HT-29 (cell line): ENCODE measurements at regions not wholly inside any gene's neighbourhood (a gene's known extent, or its start where the extent isn't known, plus 50 kb on each side); places are given as distances from the start of the nearest gene placed in this dataset.
"Not testable (repeated sequence)": the region's sequence is repeated elsewhere in the genome, so short reads cannot be mapped to it uniquely, and the experiment has no call there.

Experiments
- DNase-seq: peaks from one replicate; pipeline ENCODE4 v3.0.0-alpha.2; 2015; ENCODE audit warnings: low spot score

DNA sequence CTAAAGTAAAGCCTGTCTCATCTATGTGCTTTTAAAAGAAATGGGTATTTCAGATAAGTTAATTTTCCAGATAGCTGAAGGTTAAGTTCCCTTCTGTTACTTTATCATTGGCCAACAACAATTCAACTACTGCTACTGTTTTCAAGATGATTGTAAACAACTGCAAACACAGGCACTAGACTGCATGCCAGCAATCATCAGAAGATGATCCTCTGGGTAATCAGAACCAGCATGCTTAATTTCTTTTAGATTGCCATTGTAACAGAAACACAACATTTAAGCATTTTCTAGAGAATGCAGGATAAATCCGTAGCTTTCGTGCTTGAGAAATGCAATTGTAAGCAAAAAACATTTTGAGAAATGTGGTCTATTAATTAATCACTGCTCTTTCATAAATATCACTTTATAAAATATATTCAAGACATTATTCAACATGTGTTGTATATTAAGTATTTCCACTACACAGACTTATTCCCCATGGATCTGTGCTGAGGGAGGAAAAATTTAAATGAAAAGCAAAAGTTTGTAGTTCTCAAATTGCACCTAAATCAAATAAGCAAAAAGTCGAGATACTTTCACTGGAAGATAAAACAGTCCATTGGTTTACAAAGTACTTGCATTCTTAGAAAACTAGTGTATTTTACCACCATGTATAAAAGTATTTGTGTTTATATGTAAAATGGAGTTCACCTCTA, 133.7 kb downstream of the ATL2 start:
- DNase-seq = no peak

DNA sequence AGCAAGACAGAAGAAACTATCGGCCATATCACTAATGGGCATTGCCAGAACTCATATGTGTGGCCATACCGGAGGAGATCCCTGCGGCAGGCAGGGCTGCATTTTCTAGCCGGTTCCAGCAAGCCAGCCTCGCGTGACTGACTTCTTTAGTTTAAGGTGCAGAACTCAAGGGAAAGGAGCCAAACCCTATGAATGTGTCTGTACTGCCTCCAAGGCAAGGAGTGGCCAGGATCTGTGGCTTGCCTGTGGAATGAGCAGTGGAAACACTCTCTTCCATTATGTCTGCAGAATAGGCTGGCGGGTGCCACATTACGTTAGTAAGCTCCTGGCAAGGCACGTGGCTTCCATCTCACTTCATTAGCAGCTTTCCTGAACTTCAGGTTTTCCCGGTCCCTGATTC, 137.6 kb downstream of the ATL2 start:
- no peak for DNase-seq

DNA sequence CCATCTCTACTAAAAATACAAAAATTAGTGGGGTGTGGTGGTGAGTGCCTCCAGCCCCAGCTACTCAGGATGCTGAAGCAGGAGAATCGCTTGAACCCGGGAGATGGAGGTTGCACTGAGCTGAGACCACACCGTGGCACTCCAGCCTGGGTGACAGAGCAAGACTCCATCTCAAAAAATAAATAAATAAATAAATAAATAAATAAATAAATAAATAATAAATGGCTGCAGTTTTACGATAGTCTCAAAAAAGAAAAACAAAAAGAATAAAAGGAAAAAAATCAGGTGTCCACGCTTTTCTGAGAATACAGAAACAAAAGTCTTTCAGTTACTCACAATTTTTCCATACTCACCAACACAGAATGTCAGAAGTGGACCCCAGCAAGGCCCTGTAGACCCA, 138.4 kb downstream of the ATL2 start:
- not testable (repeated sequence) for DNase-seq

DNA sequence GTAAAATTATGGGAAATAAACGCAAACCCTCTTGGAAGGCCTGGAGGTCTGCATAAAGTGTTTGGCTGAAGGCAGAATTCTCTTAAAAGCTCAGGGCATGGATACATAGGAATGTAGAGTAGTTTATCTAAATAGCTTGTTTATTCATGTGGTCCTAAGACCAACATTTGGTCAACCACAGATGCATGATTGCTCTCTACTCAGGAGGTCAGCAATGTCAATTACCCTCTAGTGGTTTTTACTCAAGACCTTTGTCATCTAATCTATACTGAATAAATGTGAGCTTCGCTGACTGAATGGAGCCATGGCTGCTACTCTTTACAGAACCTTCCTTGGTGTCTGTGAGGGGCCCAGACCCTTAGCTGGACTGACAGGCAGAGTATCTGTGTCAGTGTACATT, 139.8 kb downstream of the ATL2 start:
- no peak for DNase-seq

DNA sequence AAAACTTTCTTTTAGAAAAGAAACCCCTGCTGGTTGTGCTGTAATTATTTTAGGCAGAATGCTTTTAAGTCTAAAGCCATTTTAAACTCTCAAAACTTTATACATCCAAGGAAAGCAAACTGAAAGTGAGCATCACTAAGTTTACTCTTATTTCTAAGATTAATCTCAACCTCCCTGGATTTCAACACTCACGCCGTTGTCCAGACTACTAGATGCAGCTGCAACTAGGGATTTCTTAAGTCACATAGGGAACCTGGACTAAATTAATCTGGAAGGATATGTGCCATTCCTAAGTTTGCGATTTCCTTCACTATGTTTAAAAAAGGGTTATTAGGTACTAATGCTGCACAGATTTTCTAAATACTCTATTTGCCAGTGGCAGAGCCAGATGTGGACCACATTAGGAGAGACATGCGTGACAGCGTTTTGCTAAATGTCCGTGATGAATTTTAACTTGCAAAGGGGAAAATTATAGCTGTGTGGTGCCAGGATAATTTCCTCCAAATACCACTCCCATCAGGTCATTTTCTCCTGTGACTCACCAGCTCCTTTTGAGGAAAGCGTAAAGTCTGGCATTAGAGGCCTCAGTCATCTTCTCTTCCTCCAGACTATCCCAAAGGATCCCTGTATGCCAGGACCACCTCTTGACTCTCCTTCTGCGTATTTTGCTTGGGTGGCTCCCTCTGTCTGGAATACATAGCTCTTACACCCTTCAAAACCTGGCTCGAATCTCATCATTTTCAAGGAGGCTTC, 143.7 kb downstream of the ATL2 start:
- DNase-seq = no peak

DNA sequence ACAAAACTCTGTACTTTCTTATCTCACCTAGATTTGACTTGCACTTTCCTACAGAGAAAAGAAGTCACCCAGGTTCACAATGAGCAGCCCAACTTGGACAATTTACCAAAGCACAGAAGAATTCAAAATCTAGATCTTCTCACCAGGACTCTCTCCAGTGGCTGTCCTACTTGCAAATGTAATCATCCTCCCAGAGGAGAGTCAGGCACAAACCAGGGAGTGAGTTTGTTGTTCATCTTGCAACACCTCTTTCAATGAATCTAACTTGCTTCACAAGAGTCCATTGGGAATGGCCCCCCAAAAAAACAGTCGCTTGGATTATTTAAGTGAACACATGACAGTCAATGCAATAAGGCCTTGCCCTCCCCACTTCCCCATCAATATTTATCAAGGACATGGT, 144.6 kb downstream of the ATL2 start:
- DNase-seq = no peak

DNA sequence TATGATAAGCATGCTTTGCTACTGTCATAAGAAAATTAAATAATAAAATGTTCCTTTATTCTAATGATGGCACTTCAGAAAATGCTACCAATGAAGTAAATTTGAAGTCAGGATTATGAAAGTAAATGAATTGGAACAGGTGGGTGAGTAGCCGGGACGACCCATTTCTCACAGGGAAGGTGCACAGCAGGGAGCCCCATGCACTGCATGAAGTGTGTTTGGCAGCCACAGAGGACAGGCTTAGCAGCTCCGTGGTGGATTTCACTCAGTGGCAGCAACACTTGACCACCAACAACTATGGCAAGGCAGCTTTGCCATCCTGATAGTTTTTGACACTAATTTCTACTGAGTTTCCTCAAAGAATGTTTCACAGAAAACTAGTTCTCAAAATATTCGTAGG, 146.3 kb downstream of the ATL2 start:
- DNase-seq = no peak

DNA sequence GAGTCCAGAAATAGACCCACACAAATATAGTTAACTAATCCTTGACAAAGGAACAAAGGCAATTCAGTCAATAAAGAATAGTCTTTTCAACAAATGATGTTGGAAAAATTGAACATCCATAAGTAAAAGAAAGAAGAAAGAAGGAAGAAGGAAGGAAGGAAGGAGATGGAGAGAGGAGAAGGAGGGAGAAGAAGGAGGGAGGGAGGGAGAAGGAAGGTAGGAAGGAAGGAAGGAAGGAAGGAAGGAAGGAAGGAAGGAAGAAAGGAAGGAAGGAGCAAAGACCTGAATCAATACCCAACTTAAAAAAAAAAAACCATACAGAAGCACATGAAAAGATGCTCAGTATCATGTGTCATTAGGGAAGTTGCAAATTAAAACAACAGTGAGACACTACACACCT, 148.3 kb downstream of the ATL2 start:
- DNase-seq = no peak

DNA sequence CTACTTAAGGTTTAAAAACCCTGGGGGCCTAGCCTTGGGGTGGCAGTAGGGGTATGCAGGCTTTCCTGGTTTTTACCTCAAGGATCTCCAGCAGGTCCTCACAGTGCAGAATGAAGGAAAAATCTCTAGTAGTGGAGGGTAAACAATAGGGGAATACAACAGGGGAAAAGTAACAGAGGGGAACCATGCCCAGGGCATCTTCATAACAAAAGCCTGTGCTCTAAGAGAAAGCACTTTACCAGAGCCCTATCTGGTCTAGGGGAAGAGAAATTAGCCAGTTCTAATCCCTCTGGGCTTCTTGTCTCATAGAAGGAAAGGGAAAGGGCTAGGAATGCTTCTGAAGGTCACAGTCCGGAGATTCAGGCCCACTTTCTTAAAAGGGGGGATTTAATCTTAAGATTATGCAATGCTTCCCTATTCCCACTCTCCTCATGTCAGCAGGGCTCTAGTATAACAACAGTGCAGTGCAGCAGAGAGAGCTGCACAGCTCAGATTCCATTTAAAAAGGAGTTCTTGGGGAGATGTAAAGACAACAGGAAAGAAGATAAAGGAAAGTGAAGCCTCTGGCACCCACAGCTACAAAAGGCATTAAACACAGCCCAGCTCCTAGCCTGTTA, 149.0 kb upstream of the CYP1B1 start:
- DNase-seq = no peak

DNA sequence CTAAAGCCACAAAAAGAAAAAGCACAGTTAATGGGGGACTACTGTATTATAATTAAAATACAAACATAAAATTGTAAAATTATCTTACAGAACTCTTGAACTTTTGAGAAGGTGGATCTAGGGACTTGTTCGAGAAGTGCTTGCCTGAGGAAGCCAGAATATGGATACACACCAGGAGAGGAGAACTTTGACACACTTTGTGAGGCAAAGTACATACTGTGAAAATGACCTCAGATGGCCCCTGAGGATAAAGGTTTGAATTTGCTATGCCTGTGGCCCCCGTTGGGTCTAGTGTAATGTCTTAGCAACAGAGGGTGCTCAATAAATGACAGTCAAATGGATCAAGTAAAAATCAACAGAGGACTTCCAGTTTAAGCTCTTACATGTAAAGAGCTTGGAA, 148.2 kb upstream of the CYP1B1 start:
- no peak for DNase-seq

DNA sequence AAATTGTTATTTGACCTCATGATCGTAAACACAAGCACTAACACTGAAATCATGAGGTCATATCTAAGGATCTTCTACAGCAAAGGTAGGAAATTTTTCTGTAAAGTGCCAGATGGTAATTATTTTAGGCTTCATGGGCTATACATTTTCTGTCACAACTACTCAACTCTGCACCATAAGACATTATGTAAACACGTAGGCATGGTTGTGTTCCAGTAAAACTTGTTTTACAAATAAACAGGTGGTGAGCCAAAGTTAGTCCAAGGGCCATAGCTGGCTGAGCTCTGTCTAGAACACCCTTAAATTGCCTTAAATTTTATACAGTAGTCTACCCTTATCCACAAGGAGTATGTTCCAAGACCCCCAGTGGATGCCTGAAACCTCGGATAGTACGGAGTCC, 147.3 kb upstream of the CYP1B1 start:
- no peak for DNase-seq

DNA sequence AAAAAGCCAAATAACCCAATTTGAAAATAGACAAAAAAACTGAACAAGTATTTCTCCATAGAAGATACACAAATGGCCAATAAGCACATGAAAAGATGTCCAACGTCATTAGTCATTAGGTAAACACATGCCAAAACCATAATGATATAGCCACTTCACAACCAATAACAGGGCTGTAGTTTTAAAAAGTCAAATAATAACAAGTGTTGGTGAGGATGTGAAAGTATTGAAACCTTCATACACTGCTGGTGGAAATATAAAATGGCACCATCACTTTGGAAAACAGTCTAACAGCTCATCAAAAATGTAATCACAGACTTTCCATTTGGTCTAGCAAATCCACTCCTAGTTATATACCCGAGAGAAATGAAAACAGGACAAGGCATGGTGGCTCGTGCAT, 144.2 kb upstream of the CYP1B1 start:
- no peak for DNase-seq

DNA sequence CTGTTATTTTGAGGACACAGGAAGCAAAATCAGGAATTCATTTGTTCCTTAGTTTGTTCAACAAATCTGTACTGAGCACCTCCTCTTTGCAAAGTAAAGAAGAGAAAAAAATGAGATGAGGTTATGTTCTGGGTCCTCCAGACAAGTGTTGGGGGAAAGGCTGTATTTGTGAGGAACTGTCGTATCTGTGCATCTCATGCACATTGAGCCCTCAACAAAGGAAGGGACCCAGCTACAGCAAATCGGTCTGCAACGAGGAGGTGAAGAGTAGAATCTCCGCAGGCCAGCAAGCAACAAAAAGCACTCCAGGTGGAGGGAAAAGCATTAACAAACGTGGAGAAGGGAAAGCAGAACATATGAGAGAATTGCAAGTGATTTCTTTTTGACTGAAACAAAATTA, 143.0 kb upstream of the CYP1B1 start:
- DNase-seq = no peak

DNA sequence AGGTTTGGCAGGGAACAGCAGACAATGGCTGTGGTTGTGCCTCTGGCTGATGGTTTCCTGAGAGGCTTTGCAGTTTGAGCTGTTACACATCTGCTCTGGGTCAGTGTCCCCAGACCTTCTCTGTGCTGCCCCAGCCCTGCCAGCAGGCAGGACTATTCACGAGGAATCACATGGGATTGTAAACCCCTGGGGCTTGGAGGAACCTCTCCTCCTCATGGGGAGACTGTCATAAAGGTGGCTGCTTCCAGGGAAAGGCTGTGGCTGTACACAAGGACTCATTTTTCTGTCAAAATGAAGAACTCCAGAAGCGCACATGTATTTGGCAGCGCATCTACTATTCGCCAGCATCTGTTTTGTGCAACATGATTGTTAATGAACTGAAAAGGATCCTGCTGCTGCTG, 142.6 kb upstream of the CYP1B1 start:
- no peak for DNase-seq

DNA sequence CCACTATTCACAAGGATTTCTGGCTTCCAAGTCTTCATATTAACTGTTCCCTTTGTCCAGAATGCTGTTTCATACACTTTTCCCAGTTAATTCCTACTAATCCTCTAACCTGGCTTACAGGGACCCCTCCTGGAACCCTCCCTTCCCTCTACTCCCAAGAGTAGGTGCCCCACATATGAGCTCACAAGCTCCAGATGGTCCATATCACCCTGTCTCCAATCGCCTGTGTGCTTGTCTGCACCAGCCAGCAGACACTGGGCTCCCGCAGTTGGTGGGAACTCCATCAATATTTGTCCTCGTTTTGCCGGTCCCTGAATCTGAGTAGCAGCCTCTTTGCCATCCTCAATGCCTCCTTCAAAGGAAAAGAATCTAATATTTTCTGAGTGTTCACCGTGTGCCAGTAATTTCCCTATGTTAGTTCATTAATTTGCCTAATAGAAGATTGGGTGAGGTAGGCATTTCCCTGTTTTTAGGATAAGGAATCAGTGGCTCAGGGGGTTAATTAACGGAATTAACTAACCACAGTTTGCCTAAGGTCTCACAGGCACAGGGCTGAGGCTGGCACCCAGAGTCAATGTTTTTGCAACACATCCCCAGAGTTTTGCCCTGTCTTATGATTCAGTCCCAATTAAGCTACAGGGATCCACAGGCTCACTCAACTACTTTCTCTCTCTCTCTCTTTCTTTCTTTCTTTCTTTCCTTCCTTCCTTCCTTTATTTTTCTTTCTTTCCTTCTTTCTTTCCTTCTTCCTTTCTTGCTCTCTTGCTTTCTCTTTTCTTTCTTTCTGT, 141.6 kb upstream of the CYP1B1 start:
- no peak for DNase-seq

DNA sequence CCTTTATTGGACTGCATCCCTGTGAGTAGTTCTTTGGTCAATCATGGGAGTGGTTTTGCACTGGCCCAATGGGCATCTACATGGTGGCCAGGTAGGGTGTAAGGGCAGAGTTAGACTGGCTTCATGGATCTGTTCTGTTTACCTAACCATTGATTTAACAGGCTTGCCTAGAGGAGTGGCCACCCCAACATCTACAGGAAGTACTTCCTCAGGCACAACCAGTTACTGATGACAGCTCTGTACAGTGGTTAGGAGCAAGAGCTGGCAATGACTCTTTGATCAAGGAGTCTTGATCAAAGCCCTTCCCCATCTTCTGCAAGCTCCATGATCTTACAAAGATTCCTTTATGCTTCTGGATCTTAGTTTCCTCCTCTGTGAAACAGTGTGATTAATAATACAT, 140.9 kb upstream of the CYP1B1 start:
- DNase-seq = no peak

DNA sequence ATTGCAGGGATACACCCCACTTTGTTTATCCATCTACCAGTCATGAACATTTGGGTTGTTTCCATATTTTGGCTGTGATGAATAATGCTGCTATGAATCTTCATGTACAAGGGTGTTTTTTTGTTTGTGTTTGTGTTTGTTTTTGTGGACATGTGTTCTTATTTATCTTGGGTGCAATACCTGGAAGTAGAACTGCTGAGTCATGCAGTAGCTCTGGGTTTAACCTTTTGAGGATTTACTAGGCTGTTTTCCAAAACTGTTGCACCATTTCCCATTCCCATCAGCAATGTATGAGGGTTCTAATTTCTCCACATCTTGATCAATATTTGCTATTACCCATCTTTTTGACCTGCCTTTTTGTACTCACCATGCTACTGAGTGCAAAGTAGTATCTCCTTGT, 140.0 kb upstream of the CYP1B1 start:
- no peak for DNase-seq

DNA sequence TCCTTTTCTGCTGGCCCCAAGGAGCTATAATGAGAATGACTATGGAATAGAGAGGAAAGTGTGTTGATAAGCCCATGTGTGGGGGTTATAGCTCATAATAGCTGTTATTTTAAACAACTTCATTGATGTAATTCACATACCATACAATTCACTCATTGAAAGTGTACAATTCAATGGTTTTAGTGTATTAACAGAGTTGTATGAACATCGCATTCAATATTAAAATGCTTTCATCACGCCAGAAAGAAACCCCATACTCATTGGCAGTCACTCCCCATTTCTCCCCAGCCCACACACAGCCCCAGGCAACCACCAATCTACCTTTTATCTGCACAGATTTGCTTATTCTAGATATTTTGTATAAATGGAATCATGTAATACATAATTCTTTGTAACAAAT, 139.6 kb upstream of the CYP1B1 start:
- DNase-seq = no peak

DNA sequence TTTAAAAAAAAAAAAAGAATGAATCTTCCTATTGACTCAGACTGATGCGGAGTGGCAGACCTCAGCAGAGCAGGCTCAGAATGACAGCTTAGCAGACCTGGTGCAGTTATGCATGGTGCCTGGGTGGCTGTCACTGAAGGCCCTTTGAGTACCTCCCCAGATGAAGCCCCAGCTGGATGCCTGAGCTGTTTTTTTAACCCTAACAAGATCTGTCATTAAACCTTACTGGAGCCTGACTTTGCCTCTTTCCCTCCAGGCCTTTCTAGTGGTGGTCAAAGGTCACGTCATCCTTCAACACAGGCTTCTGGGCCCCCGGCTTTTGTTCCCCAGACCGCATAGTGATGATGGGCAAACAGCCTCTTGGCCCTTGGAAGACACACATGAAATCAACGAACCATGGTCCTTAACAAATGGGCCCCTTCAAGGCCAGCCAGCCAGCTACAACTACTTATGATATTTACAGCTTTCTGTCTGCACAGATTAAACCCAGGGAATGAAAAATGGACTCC, 138.3 kb upstream of the CYP1B1 start:
- DNase-seq = no peak

DNA sequence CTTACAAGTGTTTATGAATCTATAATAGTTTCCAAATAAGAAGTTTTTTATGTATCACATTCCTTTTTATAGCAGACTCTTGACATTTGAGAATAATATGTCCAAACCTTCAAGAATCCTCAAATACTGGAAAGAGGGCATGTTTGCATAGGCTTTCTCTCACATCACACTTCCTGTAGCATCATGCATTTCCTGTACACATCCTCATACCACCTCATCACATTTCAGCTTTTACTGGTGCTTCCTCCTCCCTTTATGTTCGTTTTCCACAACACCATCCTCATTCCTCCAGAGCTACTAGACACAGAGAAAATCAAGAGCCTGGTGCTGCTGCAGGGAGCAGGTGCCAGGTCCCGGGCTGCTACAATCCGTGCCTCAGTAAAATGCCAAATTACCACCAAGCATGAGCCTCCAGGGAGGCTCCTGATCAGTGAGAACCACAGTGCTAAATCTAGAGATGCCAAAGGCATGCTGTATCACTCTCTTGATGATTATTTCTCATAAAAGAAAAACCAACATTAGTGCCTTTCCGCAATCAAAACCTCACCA, 137.7 kb upstream of the CYP1B1 start:
- no peak for DNase-seq

DNA sequence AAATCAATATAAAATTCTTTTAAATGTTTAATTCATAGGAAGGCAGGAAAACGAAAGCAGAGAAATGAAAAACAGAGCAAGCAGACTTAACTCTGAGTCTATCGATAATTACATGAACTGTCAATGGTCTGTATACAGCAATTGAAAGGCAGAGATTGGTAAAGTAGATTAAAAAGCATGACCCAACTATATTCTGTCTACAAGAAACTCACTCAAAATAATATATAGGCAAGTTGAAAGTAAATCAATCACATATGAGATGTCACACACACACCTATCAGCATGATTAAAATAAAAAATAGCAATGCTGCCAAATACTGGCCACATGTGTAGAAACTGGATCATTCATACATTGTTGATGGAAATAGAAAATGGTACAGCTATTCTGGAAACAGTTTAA, 136.4 kb upstream of the CYP1B1 start:
- no peak for DNase-seq

DNA sequence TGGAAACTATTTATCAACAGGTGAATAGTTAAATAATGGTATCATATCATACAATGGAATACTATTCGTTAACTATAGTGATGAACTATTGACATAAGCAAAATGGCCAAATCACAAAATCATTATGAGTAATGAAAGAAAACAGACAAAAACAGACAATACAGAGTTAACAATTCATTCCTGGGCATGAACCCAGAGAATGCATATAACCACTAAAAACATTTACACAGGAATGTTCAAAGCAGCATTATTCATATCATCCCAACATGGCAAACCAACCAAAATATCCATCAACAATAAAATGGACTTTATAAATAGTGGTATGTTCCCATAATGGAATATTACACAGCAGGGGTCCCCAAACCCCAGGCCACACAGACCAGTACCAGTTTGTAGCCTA, 131.2 kb upstream of the CYP1B1 start:
- DNase-seq = no peak
